Peyer's patch (tissue), 4 donors: ENCODE measurements at regions not wholly inside any gene's neighbourhood (a gene's known extent, or its start where the extent isn't known, plus 50 kb on each side); places are given as distances from the start of the nearest gene placed in this dataset.
A peak's percentile ranks its signal among the peaks of the same experiment; 100 is the strongest.

ENCODE experiments used
- DNase-seq, 3 donors: peaks; one replicate each; pipeline ENCODE4 v3.0.0-alpha.2; 2017 to 2019
- H3K27ac ChIP-seq, 4 donors: fragments of 200-600 bp; sonication (generic); one replicate each; pipeline ENCODE4 v1.5.1; 2016 to 2019
- H3K27me3 ChIP-seq, 2 donors: fragments of 200-600 bp; sonication (generic); one replicate each; pipeline ENCODE4 v1.5.1; 2019
- H3K36me3 ChIP-seq, 3 donors: fragments of 200-600 bp; sonication (generic); one replicate each; pipeline ENCODE4 v1.5.1; 2016 to 2019
- H3K4me1 ChIP-seq, 4 donors: fragments of 200-600 bp; sonication (generic); one replicate each; pipeline ENCODE4 v1.5.1; 2016 to 2019
- H3K4me3 ChIP-seq, 4 donors: fragments of 200-600 bp; sonication (generic); 1 replicate in 3 of 4; 2 replicates in 1 of 4; pipeline ENCODE4 v1.5.1; 2016 to 2019; ENCODE audit warnings: mild to moderate bottlenecking in 1 of 4
- H3K9me3 ChIP-seq, 4 donors: fragments of 200-600 bp; sonication (generic); one replicate each; pipeline ENCODE4 v1.5.1; 2016 to 2019; ENCODE audit warnings: mild to moderate bottlenecking in 1 of 4
- CTCF ChIP-seq, 6 experiments: fragments of 450-650 bp in 4 of 6; fragments of 200-600 bp in 2 of 6; sonication (generic) in 1 of 6; IDR thresholded peaks; one replicate each; pipeline ENCODE4 v1.5.1; 2017 to 2019; ENCODE audit warnings: antibody characterized with exemption in 6 of 6, mild to moderate bottlenecking in 3 of 6, moderate library complexity in 1 of 6
- POLR2A ChIP-seq, 2 donors: fragments of 450-650 bp; IDR thresholded peaks; one replicate each; pipeline ENCODE4 v1.5.1; 2017; ENCODE audit warnings: antibody characterized with exemption in 2 of 2, mild to moderate bottlenecking in 2 of 2, moderate library complexity in 2 of 2

- TF ChIP-seq CTCF (IDR thresholded peaks at IDR 0.05) (no peak), POLR2A (IDR thresholded peaks at IDR 0.05) (no peak)
- DNase-seq = peak; percentile 20 to 83 (median 74)
- Histone ChIP-seq H3K36me3 (no peaks in the 10 kb centered on the region), H3K4me3 (no peak overlapping the region), H3K27ac (peak overlapping the region in 3 of 4 donors; percentile 44 to 73 (median 46)), H3K4me1 (peaks cover 0 to 27% (median 0%) of the 10 kb centered on the region in 4 donors), H3K9me3 (no peaks in the 10 kb centered on the region), H3K27me3 (no peaks in the 10 kb centered on the region)
Observed at GRCh38 chr15:62896969-62897486, 145.5 kb upstream of the TPM1 start.

- Histone ChIP-seq H3K27ac (peak overlapping the region in 2 of 4 donors; percentile 44 to 73), H3K36me3 (no peaks in the 10 kb centered on the region), H3K4me1 (peaks cover 0 to 27% (median 0%) of the 10 kb centered on the region in 4 donors), H3K27me3 (no peaks in the 10 kb centered on the region), H3K9me3 (no peaks in the 10 kb centered on the region), H3K4me3 (no peak overlapping the region)
- TF ChIP-seq CTCF (IDR thresholded peaks at IDR 0.05) = no peak
- no peak for TF ChIP-seq POLR2A (IDR thresholded peaks at IDR 0.05)
- no peak for DNase-seq
Observed at GRCh38 chr15:62897634-62898033, 144.9 kb upstream of the TPM1 start.

GRCh38 chr15:62899090-62899493 is 143.5 kb upstream of the TPM1 start:
- Histone ChIP-seq H3K27ac (peak overlapping the region in 1 of 4 donors; percentile 73), H3K9me3 (no peaks in the 10 kb centered on the region), H3K36me3 (no peaks in the 10 kb centered on the region), H3K4me1 (peaks cover 0 to 27% (median 0%) of the 10 kb centered on the region in 4 donors), H3K4me3 (no peak overlapping the region), H3K27me3 (no peaks in the 10 kb centered on the region)
- TF ChIP-seq POLR2A (IDR thresholded peaks at IDR 0.05) (no peak), CTCF (IDR thresholded peaks at IDR 0.05) (peak in 2 of 6 experiments; percentile 5 to 26)
- peak in 1 of 3 donors; percentile 75 for DNase-seq

GRCh38 chr15:62900071-62900802 is 142.3 kb upstream of the TPM1 start:
- no peaks in the 10 kb centered on the region for H3K9me3 ChIP-seq
- H3K27me3 ChIP-seq = no peaks in the 10 kb centered on the region
- no peak overlapping the region for H3K4me3 ChIP-seq
- no peaks in the 10 kb centered on the region for H3K36me3 ChIP-seq
- no peak for TF ChIP-seq POLR2A (IDR thresholded peaks at IDR 0.05)
- TF ChIP-seq CTCF (IDR thresholded peaks at IDR 0.05) = no peak
- H3K4me1 ChIP-seq = peaks cover 0 to 27% (median 0%) of the 10 kb centered on the region in 4 donors
- no peak for DNase-seq
- peak overlapping the region in 1 of 4 donors; percentile 73 for H3K27ac ChIP-seq

- Histone ChIP-seq H3K4me1 (peaks cover 0 to 21% (median 0%) of the 10 kb centered on the region in 4 donors), H3K27me3 (no peaks in the 10 kb centered on the region), H3K27ac (peak overlapping the region in 1 of 4 donors; percentile 73), H3K4me3 (no peak overlapping the region), H3K9me3 (no peaks in the 10 kb centered on the region), H3K36me3 (no peaks in the 10 kb centered on the region)
- no peak for DNase-seq
- TF ChIP-seq CTCF (IDR thresholded peaks at IDR 0.05) (no peak), POLR2A (IDR thresholded peaks at IDR 0.05) (no peak)
Observed at GRCh38 chr15:62901087-62901486, 141.5 kb upstream of the TPM1 start.
